NCI-H345 (cell line): ENCODE measurements at regions not wholly inside any gene's neighbourhood (a gene's known extent, or its start where the extent isn't known, plus 50 kb on each side); places are given as distances from the start of the nearest gene placed in this dataset.

Source experiments
- DNase-seq: peaks from one replicate; lab custom pipeline; 2025; lab: John Stamatoyannopoulos, UW

GRCh38 chr1:55717111-55717510 lies 501.9 kb upstream of the USP24 start:
- DNase-seq: no peak

GRCh38 chr1:55716610-55717009 lies 501.4 kb upstream of the USP24 start:
- no peak for DNase-seq

GRCh38 chr1:55716151-55716550 lies 501.0 kb upstream of the USP24 start:
- no peak for DNase-seq

GRCh38 chr1:55714230-55714629 lies 499.1 kb upstream of the USP24 start:
- no peak for DNase-seq

- DNase-seq: no peak
Observed at GRCh38 chr1:55713516-55713915, 498.4 kb upstream of the USP24 start.

- no peak for DNase-seq
Observed at GRCh38 chr1:55712148-55712547, 497.0 kb upstream of the USP24 start.

- DNase-seq: no peak
Observed at GRCh38 chr1:55708781-55709180, 493.6 kb upstream of the USP24 start.

- DNase-seq: no peak
Observed at GRCh38 chr1:55707846-55708245, 492.7 kb upstream of the USP24 start.

- DNase-seq: no peak
Observed at GRCh38 chr1:55707196-55707595, 492.0 kb upstream of the USP24 start.

- no peak for DNase-seq
Observed at GRCh38 chr1:55706397-55706796, 491.2 kb upstream of the USP24 start.

- DNase-seq: no peak
Observed at GRCh38 chr1:55703726-55704363, 488.7 kb upstream of the USP24 start.

GRCh38 chr1:55702064-55702463 lies 486.9 kb upstream of the USP24 start:
- DNase-seq: no peak

- no peak for DNase-seq
Observed at GRCh38 chr1:55700359-55701130, 485.4 kb upstream of the USP24 start.

- DNase-seq: peak; percentile 2
Observed at GRCh38 chr1:55699228-55699627, 484.1 kb upstream of the USP24 start.

- no peak for DNase-seq
Observed at GRCh38 chr1:55697997-55698535, 482.9 kb upstream of the USP24 start.

GRCh38 chr1:55696891-55697290 lies 481.7 kb upstream of the USP24 start:
- DNase-seq: no peak

- no peak for DNase-seq
Observed at GRCh38 chr1:55696181-55696754, 481.1 kb upstream of the USP24 start.

GRCh38 chr1:55695552-55695951 lies 480.4 kb upstream of the USP24 start:
- DNase-seq: no peak

GRCh38 chr1:55695151-55695550 lies 480.0 kb upstream of the USP24 start:
- no peak for DNase-seq

GRCh38 chr1:55694310-55694801 lies 479.2 kb upstream of the USP24 start:
- no peak for DNase-seq

- DNase-seq: no peak
Observed at GRCh38 chr1:55692726-55693125, 477.6 kb upstream of the USP24 start.

GRCh38 chr1:55690366-55690765 lies 475.2 kb upstream of the USP24 start:
- DNase-seq: no peak

GRCh38 chr1:55689800-55690199 lies 474.6 kb upstream of the USP24 start:
- no peak for DNase-seq
